ENCODE measurements at regions not wholly inside any gene's neighbourhood (a gene's known extent, or its start where the extent isn't known, plus 50 kb on each side); places are given as distances from the start of the nearest gene placed in this dataset.
"Not testable (repeated sequence)": the region's sequence is repeated elsewhere in the genome, so short reads cannot be mapped to it uniquely, and the experiment has no call there.

DNA sequence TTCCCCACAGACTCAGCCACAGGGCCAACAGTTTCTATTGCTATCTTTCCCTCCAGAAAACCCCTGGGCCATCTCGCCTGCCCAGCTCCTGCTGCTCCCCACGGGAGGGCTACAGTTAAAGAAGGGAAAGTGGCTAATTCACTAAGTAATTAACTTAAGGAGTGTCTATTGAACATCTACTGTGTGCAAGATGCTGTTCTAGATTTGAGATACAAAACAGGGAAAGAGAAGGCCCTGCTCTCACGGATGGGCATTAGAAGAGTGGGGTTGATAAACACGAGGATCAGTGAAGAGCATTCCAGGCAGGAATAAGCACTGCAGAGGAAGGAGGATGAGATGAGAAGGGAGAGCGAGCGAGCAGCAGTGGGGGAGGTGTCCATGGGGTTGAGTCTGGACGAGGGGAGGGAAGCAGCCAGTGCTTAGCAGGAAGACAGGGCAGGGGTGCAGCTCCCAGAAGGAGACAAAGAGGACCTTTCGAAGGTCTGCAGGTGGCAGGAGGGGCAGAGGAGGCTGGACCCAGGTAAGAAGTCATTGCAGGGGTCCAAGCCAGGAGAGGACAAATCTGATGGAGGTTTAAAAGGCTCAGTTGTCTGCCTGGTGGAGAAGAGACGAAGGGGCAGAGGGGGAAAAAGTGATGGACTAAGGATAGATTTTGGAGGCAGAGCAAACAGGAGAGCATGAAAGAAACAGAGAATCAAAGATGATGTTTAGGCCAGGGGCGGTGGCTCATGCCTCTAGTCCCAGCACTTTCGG lies 64.7 kb downstream of the KLF15 start:
- DNase-seq (ENCODE audit: low spot score): no peak

DNA sequence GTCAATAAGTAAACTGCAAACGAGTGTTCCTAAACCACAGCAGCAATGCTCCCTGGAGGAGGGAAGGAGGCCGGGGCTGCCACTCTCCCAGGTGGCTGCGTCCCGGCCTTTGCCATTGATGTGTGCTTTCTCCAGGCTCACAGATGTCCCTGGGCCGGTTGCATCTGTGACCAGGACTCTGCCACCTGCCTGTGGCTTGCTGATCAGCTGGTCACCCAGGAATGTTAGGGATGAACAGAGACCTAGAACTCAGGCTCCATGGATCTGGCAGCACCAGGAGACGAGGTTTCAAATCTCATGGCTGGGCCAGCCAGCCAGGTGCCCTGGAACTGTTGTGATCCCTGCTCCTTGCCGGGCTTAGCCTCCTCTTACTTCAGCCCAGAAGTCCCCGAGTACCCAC lies 65.7 kb downstream of the KLF15 start:
- no peak for DNase-seq (ENCODE audit: low spot score)

DNA sequence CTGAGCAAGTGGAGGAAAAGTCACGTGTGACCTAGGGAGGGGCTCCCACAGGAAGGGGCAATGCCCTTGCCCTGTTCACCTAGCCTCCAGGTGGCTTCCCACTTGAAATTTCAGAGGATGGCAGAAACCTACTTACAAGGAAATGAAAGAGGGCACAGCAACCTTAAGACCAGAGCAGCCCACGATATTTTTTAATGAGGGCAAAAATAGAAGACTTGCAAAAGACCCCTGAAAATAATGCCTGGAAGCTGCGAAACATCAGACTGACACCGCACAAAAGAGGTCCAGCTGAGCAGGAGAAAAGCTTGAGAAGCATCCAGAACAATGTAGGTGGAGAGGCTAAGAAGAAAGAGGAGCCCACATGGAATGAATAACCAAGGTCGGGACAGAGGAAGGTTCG lies 66.1 kb downstream of the KLF15 start:
- no peak for DNase-seq (ENCODE audit: low spot score)

DNA sequence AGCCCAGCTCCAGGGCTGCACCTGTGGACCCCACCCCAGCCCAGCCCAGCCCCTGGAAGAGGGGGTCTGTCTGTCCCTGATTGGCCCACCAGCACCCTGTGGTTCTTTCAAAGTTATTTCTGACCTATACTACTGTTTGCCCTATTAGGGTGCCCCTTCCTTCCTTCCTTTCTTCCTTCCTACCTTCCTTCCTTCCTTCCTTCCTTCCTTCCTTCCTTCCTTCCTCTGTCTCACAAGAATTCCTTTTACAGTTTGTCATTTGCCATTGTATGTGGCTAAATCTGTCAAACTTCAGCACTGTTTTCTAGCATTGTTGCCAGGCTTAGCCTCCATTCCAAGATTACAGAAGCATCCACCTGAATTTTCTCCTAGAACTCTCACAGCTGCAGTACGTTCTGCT lies 66.9 kb downstream of the KLF15 start:
- DNase-seq (ENCODE audit: low spot score): no peak

DNA sequence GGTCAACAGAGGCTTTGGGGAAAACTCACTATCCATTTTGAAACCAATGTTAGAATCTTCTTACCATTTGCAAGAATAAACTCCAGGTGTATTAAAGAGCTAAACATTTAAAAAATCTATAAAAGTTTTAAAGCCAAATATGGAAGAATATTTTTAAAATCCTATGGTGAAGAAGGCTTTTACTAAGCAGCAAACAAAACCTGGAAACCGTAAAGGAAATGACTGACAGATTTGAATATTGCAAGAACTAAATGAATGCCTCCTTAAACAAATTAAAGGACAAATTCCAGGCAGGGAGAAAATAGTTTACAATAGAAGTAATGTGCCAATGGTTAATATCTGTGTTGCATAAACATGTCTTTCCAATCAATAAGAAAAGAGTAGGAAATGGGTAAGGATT lies 68.1 kb downstream of the KLF15 start:
- DNase-seq (ENCODE audit: low spot score): no peak

DNA sequence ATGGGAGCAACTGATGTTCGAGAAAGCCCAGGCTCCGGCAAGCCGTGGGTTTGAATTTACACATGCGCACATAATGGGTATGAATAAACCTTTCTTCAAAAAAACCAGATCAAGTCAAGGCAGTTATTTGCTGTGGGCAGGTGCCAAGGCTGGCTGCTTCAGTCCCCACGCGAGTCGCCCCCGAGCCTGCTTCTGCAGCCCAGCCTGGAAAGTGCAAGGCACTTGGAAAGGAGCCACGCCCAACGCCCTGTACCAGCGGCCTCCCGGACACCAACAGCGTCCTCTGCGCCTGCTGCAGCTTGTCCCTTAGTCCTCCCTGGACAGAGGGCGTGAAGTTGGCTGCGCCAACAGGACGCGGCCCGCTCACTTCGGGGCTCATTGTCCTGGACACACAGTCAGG lies 68.9 kb downstream of the KLF15 start:
- no peak for DNase-seq (ENCODE audit: low spot score)

DNA sequence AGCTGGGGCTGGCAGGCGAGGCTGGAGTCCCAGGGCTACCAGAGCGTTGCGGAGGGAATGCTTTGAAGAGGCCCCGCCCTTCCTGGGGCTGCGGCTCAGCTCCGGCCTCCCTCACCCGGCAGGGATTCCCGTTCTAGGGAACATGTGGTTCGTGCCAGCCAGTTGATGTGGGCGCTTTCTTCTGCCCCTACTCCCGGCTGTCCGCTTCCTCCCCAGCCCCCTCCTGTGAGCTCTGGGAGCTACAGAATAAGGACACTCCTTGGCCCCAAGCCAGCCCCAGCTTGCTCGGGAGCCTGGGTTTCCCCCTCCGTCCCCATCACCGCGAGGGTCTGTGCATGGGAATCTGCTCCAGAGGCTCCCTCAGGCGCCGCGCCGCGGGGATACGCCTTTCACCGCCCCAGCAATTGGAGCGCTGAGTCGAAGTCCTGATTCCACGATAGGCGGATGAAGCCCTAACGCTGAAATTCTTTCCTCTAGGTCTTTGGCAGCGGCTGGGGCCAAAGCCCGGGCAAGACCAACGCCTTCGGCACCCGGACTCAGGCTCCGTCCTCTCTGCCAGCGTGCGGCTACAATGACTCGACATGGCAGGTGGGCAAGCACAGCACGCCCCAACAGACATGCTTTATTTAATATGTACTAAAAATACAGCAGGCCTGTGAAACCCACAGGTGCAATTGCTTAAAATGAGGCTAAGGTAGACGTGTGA lies 69.5 kb downstream of the KLF15 start:
- DNase-seq (ENCODE audit: low spot score): peak; percentile 18

DNA sequence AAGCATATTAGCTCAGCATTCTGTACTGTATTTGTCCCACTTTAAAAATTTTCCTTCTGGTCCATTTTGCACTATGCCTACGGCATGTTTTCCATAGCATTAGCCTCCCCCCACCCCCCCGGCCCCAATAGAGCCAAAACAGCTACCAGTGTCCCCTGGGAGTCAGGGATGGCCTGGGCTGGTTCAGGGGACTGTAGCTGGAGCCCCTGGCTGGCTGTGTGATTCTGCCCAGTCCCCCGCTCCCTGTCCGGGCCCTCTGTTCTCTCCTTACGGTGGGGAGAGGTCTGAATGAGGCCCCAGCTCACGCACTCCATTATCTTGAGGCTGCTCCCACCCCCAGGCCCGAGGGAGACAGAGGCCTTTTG lies 70.1 kb downstream of the KLF15 start:
- DNase-seq (ENCODE audit: low spot score): no peak

DNA sequence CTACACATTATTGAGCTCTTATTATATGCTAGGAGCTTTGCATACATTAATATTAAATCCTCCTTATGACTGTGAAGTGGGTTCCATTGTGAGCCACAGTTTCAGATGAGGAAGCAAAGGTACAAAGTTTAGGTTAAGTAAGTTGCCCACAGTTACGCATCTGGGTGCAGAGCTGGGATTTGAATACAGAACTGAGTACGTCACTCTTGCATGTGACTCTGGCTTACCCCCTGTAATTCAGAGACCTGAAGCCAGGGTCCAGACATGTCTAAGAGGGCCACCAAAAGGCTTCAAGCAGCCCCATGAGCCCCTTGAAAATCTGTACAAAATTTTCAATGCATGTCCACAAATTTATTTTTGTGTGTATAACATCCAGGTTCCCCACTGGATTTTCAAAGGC lies 71.8 kb downstream of the KLF15 start:
- DNase-seq (ENCODE audit: low spot score): no peak

DNA sequence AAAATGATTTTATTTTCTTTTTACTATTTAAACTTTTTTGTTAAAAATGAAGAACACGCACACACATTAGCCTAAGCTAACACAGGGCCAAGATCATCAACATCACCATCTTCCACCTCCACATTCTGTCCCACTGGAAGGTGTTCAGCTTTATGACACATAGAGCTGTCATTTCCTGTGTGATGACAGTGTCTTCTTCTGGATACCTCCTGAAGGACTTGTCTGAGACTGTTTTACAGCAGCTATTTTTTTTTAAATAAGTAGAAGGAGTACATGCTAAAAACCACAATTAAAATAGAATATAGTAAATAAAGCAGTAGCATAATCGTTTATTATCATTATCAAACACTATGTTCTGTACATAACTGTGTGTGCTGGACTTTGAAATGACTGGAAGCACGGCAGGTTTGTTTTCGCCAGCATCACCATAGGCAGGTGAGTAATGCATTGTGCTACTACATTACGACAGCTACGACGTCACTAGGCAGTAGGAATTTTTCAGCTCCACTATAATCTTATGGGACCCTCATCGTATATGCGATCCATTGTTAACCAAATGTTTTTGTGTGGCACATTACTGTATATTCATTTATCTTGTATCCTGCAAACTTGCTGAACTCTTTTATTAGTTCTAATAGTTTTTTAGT lies 72.8 kb downstream of the KLF15 start:
- no peak for DNase-seq (ENCODE audit: low spot score)

DNA sequence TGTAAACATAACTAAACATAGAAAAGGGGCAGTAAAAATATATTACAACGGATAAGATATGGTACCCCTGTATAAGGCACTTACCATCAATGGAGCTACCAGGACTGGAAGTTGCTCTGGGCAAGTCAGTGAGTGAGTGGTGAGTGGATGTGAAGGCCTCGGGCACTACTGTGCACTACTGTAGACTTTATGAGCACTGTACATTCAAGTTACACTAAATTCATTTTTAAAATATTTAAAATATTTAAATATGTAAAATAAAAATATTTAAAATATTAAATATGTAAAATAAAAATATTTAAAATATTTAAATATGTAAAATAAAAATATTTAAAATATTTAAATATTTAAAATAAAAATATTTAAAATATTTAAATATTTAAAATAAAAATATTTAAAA lies 73.6 kb downstream of the KLF15 start:
- DNase-seq (ENCODE audit: low spot score): not testable (repeated sequence)

DNA sequence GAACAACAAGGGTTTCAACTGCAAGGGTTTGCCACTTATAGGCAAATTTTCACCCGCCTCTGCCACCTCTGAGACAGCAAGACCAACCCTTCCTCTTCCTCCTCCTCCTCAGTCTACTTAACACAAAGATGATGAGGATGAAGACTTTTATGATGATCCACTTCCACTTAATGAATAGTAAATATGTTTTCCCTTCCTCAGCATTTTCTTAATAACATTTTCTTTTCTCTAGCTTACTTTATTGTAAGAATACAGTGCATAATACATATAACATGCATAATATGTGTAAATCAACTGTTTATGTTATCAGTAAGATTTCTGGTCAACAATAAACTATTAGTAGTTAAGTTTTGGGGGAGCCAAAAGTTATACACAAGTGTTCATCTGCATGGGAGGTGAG lies 77.4 kb downstream of the KLF15 start:
- DNase-seq (ENCODE audit: low spot score): no peak

DNA sequence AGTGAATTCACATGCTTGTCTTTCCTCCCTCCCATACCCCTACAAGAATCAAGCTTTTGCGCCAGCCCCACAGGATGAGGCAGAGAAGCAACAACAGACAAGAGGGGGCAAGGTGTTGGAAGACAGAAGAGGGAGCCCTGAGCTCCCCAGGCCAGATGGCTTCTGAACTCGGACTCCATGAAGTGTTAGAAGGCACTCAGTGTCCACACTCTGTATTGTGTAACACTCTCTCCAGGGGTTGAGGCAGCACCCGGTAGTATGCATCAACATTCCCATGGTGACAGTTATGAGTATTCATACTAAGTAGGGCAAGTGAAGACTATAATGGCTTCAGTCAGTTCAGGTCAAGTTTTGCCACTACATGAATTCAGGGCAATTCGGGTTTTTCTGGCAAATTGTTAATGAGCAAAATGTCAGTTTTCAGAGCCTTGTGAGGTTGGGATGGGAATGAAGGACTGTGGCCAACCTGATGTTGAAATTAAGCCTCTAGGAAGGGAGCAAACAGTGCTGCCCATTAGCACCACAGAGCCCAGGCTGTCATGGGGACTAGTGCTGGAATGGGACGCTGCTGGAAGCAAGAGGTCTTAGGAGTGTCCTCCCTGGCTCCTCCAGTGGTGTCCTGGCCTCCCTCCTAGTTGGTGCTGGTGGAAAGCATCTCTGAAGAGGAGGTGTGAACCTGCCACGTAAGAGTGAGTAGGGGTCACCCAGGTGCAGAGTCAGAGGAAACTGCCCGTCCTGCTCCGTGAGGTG lies 79.4 kb downstream of the KLF15 start:
- no peak for DNase-seq (ENCODE audit: low spot score)

DNA sequence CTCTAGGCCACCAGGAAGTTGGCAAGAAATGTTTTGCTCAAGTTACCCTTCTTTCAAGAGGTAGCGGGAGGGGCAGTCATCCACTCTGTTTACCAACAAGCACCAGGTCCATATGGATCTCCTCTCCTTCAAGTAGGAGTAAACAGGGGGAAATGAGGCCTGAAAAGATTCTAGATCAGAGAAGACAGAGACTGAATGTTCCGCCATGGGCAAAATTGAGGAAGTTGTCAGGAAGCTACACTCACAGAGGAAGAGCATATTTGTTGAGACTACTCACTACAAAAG lies 81.6 kb downstream of the KLF15 start:
- no peak for DNase-seq (ENCODE audit: low spot score)

DNA sequence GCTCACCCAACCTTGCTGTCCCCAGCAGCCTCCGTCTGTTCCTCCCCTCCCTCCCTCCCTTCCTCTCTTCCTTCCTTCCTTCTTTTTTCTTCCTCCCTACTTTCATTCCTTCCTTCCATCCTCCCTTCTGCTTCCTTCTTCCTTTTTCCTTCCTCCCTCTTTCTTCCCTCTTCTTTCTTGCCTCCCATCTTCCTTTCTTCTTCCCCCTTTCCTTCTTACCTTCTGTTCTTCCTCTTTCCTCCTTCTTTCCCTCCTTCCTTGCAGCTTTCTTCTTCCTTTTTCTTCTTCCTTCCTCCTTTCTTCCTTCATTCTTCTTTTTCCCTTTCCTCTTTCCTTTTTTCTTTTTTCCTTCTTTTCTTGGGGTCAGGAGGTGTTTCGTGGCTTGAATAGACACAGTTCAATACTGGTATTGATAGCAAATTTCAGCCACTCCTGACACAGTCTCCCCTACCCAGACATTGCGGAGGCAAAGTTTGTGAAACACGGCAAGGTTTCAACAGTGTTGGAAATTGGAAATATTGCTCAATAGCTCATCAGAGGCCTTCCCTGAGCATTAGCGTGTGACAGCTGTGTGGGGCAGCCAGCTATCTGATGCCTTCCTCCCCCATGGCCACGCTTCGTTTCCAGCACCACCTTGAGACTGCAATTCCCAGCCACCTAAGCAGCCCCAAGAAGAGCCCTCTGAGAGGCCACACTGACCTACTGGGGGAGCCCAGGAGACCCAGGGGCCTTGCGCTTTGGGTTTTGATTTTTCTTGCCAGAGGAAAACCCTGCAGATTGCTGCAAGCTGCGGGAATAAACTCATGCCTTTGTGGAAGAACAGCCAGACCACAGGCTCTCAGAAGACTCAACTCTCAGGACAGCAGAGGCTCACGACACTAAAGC lies 82.2 kb downstream of the KLF15 start:
- no peak for DNase-seq (ENCODE audit: low spot score)

DNA sequence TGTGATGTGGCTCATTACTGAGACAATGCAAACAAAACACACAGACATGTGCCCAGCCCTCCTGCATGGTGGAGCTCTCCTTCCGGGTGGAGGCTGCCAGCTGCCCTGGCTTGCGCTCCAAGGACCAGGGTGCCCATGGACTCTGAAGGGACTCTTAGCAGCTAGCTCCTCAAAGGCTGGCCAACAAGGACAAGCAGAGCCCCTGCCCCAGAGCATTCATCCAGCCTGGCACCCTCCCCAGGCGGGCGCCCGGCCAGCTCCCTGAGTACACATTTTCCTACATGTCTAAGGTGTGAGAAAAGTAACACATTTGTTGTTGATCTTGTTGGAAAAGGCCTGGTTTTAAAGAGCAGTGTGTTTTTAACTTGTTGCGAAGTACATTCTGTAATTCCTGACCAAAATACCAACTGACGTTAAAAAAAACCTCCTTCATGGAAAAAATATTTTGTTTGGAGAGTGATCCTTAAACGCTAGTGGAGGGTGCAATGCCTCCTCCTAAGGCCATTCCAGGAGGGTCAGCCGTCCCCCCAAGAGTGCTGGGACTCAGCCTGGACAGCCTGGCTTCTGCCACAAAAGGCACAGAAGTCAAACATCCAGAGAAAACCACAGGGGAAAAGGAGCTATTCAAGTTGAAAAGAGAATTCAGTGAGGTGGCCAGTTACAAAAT lies 86.9 kb downstream of the KLF15 start:
- DNase-seq (ENCODE audit: low spot score): no peak

DNA sequence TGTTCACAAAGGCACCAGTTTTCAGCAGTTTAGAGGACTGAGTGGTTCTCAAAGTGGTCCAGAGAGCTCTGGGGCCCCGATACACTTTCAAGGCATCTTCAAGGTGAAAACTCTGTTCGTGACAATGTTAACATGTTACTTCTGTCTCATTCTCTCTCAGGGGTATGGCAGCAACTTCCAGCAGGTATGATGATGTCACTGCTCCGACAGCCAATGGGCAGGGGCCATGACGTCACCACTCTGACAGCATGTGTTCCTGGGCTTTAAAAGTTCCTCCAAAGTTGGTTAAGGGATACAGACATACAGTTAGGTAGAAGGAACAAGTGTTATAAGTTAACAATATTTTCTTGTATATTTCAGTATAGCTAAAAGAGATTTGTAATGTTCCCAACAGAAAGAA lies 87.9 kb downstream of the KLF15 start:
- DNase-seq (ENCODE audit: low spot score): no peak

DNA sequence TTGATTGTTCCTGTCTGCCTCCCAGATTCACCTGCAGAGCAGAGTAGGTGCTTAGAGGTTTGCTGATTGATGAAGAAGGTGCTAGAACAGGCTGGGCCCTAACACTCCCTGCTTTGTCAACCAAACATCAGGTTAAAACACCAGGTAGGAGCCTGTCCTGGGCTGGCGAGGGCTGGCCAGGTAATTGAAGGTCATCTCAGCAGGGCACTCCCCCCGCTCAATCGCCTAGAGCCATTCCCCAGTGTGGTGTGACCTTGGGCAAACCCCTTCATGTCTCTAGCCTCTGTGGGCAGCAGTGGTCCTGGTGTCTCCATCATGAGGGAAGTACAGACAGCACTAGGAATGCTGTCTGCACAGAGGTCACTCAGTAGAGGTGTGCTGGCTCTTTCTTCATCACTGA lies 88.3 kb downstream of the KLF15 start:
- no peak for DNase-seq (ENCODE audit: low spot score)

DNA sequence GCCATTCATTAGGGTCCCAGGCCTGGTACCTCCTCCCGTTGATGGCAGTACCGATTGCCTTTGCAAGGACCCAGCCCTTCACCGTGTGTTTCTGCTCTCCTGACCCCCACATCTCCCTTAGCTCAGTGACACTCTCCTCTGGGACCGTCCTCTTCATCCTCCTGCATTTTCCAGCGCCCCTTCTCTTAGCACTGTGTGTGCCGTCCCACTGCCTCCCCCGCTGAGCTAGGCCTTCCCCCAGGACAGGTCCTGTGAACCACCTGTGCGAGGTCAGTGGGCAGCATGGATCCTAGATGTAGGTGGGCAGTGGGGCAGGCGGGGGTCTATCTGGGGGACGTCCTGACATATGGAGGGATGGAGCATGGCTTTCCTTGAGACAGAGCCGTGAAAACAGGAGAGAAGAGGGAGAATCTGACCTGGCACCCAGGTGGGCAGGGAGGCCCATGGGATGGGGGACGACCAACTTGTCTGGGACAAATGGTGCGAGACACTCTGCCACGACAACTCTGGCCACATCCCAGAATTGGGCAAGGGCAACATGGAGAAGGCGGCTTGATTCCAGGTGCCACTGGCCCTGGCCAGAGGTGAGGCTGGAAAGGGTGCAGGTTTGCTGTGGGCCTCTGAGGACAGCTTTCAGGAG lies 87.7 kb upstream of the ALDH1L1 start:
- no peak for DNase-seq (ENCODE audit: low spot score)

DNA sequence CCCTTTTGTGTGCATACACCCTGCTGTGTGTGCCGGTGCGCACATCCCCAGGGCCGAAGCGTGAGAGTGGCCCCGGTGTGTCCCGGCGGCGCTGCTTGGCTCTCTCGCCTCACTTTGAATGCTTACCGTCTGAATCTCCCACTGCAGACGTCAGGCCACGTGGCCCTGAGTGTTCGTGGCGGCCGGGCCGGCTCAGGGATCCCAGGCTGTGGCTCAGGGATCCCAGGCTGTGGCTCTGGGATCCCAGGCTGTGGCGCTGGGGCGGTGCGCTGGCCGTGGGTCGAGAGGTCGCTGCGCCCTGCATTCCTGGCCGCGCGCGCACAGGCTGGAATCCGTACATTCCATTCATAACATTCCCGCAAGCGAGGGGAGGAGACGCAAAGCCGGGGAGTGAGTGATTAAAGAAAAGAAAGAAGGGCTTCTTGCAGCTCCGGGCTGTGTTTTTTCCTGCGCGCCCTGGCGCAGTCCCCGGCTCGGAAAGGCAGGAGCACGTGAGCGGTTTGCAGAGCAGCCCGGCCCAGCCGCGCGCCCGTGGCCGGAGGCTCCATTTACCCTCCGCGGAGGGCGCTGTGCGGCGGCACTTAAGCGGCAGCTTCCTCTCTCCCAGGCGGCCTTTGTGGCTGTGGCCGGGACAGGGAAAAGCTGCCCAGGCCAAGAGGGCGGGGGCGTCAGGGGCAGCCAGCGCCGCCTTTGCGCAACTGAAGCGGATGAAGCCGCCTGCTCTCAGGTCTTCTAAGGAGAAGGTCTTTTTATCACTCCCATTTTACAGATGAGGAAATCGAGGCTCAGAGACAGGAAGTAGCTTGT lies 87.0 kb upstream of the ALDH1L1 start:
- DNase-seq (ENCODE audit: low spot score): peak; percentile 16
